Nephron progenitor cell (in vitro differentiated cells): ENCODE measurements at regions not wholly inside any gene's neighbourhood (a gene's known extent, or its start where the extent isn't known, plus 50 kb on each side); places are given as distances from the start of the nearest gene placed in this dataset.

Experiments used
- DNase-seq: peaks from one replicate; pipeline ENCODE4 v3.0.0; 2021
- H3K27ac Mint-ChIP-seq: 2 replicates; pipeline ENCODE4 v1.8.0; 2021; ENCODE audit warnings: mild to moderate bottlenecking, moderate library complexity, mixed read lengths
- H3K27me3 Mint-ChIP-seq: 2 replicates; pipeline ENCODE4 v1.8.0; 2021; ENCODE audit warnings: mild to moderate bottlenecking, low read depth, mixed read lengths; ENCODE audit not compliant: poor library complexity
- H3K36me3 Mint-ChIP-seq: 2 replicates; pipeline ENCODE4 v1.8.0; 2021; ENCODE audit warnings: low read depth, mixed read lengths
- H3K4me1 Mint-ChIP-seq: 2 replicates; pipeline ENCODE4 v1.8.0; 2021; ENCODE audit warnings: mixed read lengths
- H3K4me3 Mint-ChIP-seq: 2 replicates; pipeline ENCODE4 v1.8.0; 2021; ENCODE audit warnings: mild to moderate bottlenecking, moderate library complexity, mixed read lengths
- H3K9me3 Mint-ChIP-seq: 2 replicates; pipeline ENCODE4 v1.8.0; 2021; ENCODE audit warnings: mild to moderate bottlenecking, moderate library complexity, mixed read lengths
- CTCF ChIP-seq: fragments of 200-600 bp; sonication (generic); IDR thresholded peaks from 2 replicates; pipeline ENCODE4 v1.5.0; 2021; ENCODE audit warnings: antibody characterized with exemption

- peaks cover 2% of the 10 kb centered on the region for H3K36me3 Mint-ChIP-seq
- no peak for TF ChIP-seq CTCF
- H3K4me1 Mint-ChIP-seq = peaks cover 76% of the 10 kb centered on the region
- H3K9me3 Mint-ChIP-seq = peaks cover 8% of the 10 kb centered on the region
- peak overlapping the region; percentile 33 for H3K4me3 Mint-ChIP-seq
- no peak for DNase-seq
- H3K27me3 Mint-ChIP-seq = peaks cover 14% of the 10 kb centered on the region
- peak overlapping the region; percentile 66 for H3K27ac Mint-ChIP-seq
These were observed 325.0 kb downstream of the AGTPBP1 start for GRCh38 chr9:85416715-85417114.

GRCh38 chr9:85414390-85414789 lies 327.4 kb downstream of the AGTPBP1 start:
- Mint-ChIP-seq H3K27ac (peak overlapping the region; percentile 89), H3K4me1 (peaks cover 60% of the 10 kb centered on the region), H3K27me3 (peaks cover 14% of the 10 kb centered on the region), H3K36me3 (no peaks in the 10 kb centered on the region), H3K9me3 (no peaks in the 10 kb centered on the region), H3K4me3 (no peak overlapping the region)
- DNase-seq = no peak
- no peak for TF ChIP-seq CTCF

GRCh38 chr9:85408494-85408893 lies 333.3 kb downstream of the AGTPBP1 start:
- Mint-ChIP-seq H3K36me3 (no peaks in the 10 kb centered on the region), H3K27ac (no peak overlapping the region), H3K27me3 (peaks cover 5% of the 10 kb centered on the region), H3K9me3 (no peaks in the 10 kb centered on the region), H3K4me1 (peaks cover 5% of the 10 kb centered on the region), H3K4me3 (no peak overlapping the region)
- TF ChIP-seq CTCF = no peak
- DNase-seq = no peak

GRCh38 chr9:85405566-85405950 lies 336.2 kb downstream of the AGTPBP1 start:
- no peaks in the 10 kb centered on the region for H3K36me3 Mint-ChIP-seq
- no peak for TF ChIP-seq CTCF
- H3K4me1 Mint-ChIP-seq = peaks cover 14% of the 10 kb centered on the region
- H3K27me3 Mint-ChIP-seq = no peaks in the 10 kb centered on the region
- no peak overlapping the region for H3K27ac Mint-ChIP-seq
- no peaks in the 10 kb centered on the region for H3K9me3 Mint-ChIP-seq
- no peak overlapping the region for H3K4me3 Mint-ChIP-seq
- no peak for DNase-seq

- no peaks in the 10 kb centered on the region for H3K36me3 Mint-ChIP-seq
- no peak for DNase-seq
- TF ChIP-seq CTCF = no peak
These were observed 336.7 kb downstream of the AGTPBP1 start for GRCh38 chr9:85404911-85405565.

GRCh38 chr9:85402551-85402950 lies 339.2 kb downstream of the AGTPBP1 start:
- Mint-ChIP-seq H3K27ac (peak overlapping the region; percentile 64), H3K27me3 (no peaks in the 10 kb centered on the region), H3K4me1 (peaks cover 26% of the 10 kb centered on the region), H3K9me3 (no peaks in the 10 kb centered on the region), H3K4me3 (no peak overlapping the region), H3K36me3 (no peaks in the 10 kb centered on the region)
- no peak for DNase-seq
- TF ChIP-seq CTCF = no peak

More at GRCh38 chr9:85404911-85405565, 336.7 kb downstream of the AGTPBP1 start:
- Mint-ChIP-seq H3K9me3 (no peaks in the 10 kb centered on the region), H3K27me3 (no peaks in the 10 kb centered on the region), H3K27ac (no peak overlapping the region), H3K4me1 (peaks cover 14% of the 10 kb centered on the region), H3K4me3 (no peak overlapping the region)
